Neural cell (in vitro differentiated cells): ENCODE measurements at regions not wholly inside any gene's neighbourhood (a gene's known extent, or its start where the extent isn't known, plus 50 kb on each side); places are given as distances from the start of the nearest gene placed in this dataset.

Experiments used
- H2AFZ ChIP-seq: fragments of 200-600, 300-800 bp; sonication (generic), shearing (Covaris generic); 2 replicates; pipeline ENCODE4 v1.6.0; 2014; ENCODE audit warnings: low read depth, mild to moderate bottlenecking, antibody characterized with exemption, low read length, moderate library complexity
- H3F3A ChIP-seq: fragments of 200-600 bp; shearing (Covaris generic); 2 replicates; pipeline ENCODE4 v1.6.1; 2016; ENCODE audit warnings: mild to moderate bottlenecking, moderate library complexity, mixed read lengths, antibody characterized with exemption, low read length; ENCODE audit not compliant: insufficient read depth, poor library complexity, severe bottlenecking
- H3K27ac ChIP-seq: fragments of 200-600, 300-800 bp; sonication (generic), shearing (Covaris generic); 2 replicates; pipeline ENCODE4 v1.5.1; 2014; ENCODE audit warnings: mild to moderate bottlenecking, low read length, moderate library complexity
- H3K27me3 ChIP-seq: fragments of 300-800, 200-600 bp; sonication (generic), shearing (Covaris generic); 2 replicates; pipeline ENCODE4 v1.6.0; 2014; ENCODE audit warnings: mild to moderate bottlenecking, low read depth, low read length, moderate library complexity; ENCODE audit not compliant: insufficient read depth
- H3K36me3 ChIP-seq: fragments of 300-800, 200-600 bp; sonication (generic), shearing (Covaris generic); 2 replicates; pipeline ENCODE4 v1.5.1; 2014; ENCODE audit warnings: mild to moderate bottlenecking, antibody characterized with exemption, low read length, moderate library complexity; ENCODE audit not compliant: insufficient read depth
- H3K4me2 ChIP-seq: fragments of 300-800, 200-600 bp; sonication (generic), shearing (Covaris generic); 2 replicates; pipeline ENCODE4 v1.6.0; 2014; ENCODE audit warnings: mild to moderate bottlenecking, low read length
- H3K4me3 ChIP-seq: fragments of 300-800, 200-600 bp; sonication (generic), shearing (Covaris generic); 2 replicates; pipeline ENCODE4 v1.5.1; 2014; ENCODE audit warnings: mild to moderate bottlenecking, low read length, moderate library complexity
- H3K79me2 ChIP-seq: fragments of 200-600 bp; shearing (Covaris generic); replicated peaks from 2 replicates; pipeline ENCODE4 v1.6.0; 2014; ENCODE audit warnings: mild to moderate bottlenecking, low read length, moderate library complexity; ENCODE audit not compliant: insufficient read depth
- H3K9ac ChIP-seq: fragments of 300-800, 200-600 bp; sonication (generic), shearing (Covaris generic); 2 replicates; pipeline ENCODE4 v1.6.1; 2016; ENCODE audit warnings: mild to moderate bottlenecking, low read length, mixed read lengths
- H3K9me2 ChIP-seq: fragments of 200-600 bp; shearing (Covaris generic); 2 replicates; pipeline ENCODE4 v1.6.1; 2016; ENCODE audit warnings: mild to moderate bottlenecking, low read length, mixed read lengths; ENCODE audit not compliant: insufficient read depth
- H3K9me3 ChIP-seq: fragments of 200-600, 300-800 bp; sonication (generic), shearing (Covaris generic); 2 replicates; pipeline ENCODE4 v1.6.1; 2016; ENCODE audit warnings: mild to moderate bottlenecking, mixed run types, low read length, moderate library complexity, mixed read lengths
- H4K20me1 ChIP-seq: fragments of 200-600 bp; shearing (Covaris generic); 2 replicates; pipeline ENCODE4 v1.6.1; 2016; ENCODE audit warnings: mild to moderate bottlenecking, mixed run types; ENCODE audit not compliant: insufficient read depth
- EP300 ChIP-seq: fragments of 450-650 bp; conservative IDR thresholded peaks from 2 replicates; pipeline ENCODE4 v1.6.1; 2014; ENCODE audit warnings: antibody characterized with exemption, mild to moderate bottlenecking, moderate library complexity; ENCODE audit not compliant: poor library complexity, severe bottlenecking
- EZH2 ChIP-seq: fragments of 200-600, 300-800 bp; shearing (Covaris generic), sonication (generic); IDR thresholded peaks from 2 replicates; pipeline ENCODE4 v1.6.1; 2014; ENCODE audit warnings: antibody characterized with exemption, low read length, borderline replicate concordance, mild to moderate bottlenecking; ENCODE audit not compliant: insufficient read depth, poor library complexity, severe bottlenecking
- MXI1 ChIP-seq: fragments of 450-650 bp; conservative IDR thresholded peaks from 2 replicates; pipeline ENCODE4 v1.6.1; 2014; ENCODE audit warnings: antibody characterized with exemption, mild to moderate bottlenecking; ENCODE audit not compliant: poor library complexity, severe bottlenecking
- POLR2AphosphoS5 ChIP-seq: IDR thresholded peaks from 2 replicates; pipeline ENCODE4 v1.6.1; 2012
- RAD21 ChIP-seq: fragments of 450-650 bp; conservative IDR thresholded peaks from 2 replicates; pipeline ENCODE4 v1.6.1; 2014; ENCODE audit warnings: antibody characterized with exemption, mild to moderate bottlenecking, moderate library complexity
- SMC3 ChIP-seq: fragments of 450-650 bp; conservative IDR thresholded peaks from 2 replicates; pipeline ENCODE4 v1.6.1; 2014; ENCODE audit warnings: antibody characterized with exemption, mild to moderate bottlenecking, moderate library complexity; ENCODE audit not compliant: poor library complexity
- TAF1 ChIP-seq: IDR thresholded peaks from 2 replicates; pipeline ENCODE4 v1.6.1; 2012; ENCODE audit warnings: low read depth
- TF ChIP-seq, protein P1 (sequence below): fragments of 450-650 bp; IDR thresholded peaks from 2 replicates; pipeline ENCODE4 v1.5.1; 2014; ENCODE audit warnings: antibody characterized with exemption, mild to moderate bottlenecking, moderate library complexity; ENCODE audit not compliant: poor library complexity, severe bottlenecking
- TF ChIP-seq, protein P2 (sequence below): IDR thresholded peaks from 2 replicates; pipeline ENCODE4 v1.6.1; 2012; ENCODE audit warnings: borderline replicate concordance

- no peak overlapping the region for H3K9ac ChIP-seq
- no peaks in the 10 kb centered on the region for H3K36me3 ChIP-seq
Observed at GRCh38 chr14:32265584-32265983, 62.5 kb upstream of the RNU6-8 start.

DNA sequence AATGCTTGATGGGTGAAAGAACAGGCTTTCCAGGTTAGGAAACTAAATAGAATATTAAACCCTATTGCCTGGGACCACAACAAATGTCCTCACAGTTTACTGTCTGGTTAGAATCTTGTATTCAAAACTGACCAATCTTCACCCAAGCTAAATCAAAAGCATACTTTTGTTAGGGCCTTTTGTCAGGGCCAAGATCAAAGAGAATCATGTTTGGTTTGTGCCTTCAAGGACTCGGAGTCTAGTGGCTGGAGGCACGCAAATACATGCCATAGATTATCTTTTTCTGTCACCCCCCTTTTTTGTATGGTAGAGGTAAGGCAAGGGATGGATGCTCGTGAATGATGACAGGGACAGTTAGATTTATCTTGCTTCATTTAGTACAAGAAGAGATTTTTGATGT lies 51.1 kb upstream of the AKAP6 start:
- Histone ChIP-seq H3F3A (no peaks in the 10 kb centered on the region), H4K20me1 (no peaks in the 10 kb centered on the region), H3K27me3 (no peaks in the 10 kb centered on the region), H3K79me2 (no peaks in the 10 kb centered on the region), H3K27ac (no peak overlapping the region), H2AFZ (no peak overlapping the region), H3K9me3 (no peaks in the 10 kb centered on the region), H3K9ac (no peak overlapping the region), H3K9me2 (no peaks in the 10 kb centered on the region), H3K36me3 (no peaks in the 10 kb centered on the region), H3K4me2 (no peak overlapping the region), H3K4me3 (no peak overlapping the region)
- TF ChIP-seq TAF1 (no peak), MXI1 (no peak), SMC3 (no peak), RAD21 (no peak), EZH2 (no peak), EP300 (no peak), POLR2AphosphoS5 (no peak)
- TF ChIP-seq, protein P1, sequence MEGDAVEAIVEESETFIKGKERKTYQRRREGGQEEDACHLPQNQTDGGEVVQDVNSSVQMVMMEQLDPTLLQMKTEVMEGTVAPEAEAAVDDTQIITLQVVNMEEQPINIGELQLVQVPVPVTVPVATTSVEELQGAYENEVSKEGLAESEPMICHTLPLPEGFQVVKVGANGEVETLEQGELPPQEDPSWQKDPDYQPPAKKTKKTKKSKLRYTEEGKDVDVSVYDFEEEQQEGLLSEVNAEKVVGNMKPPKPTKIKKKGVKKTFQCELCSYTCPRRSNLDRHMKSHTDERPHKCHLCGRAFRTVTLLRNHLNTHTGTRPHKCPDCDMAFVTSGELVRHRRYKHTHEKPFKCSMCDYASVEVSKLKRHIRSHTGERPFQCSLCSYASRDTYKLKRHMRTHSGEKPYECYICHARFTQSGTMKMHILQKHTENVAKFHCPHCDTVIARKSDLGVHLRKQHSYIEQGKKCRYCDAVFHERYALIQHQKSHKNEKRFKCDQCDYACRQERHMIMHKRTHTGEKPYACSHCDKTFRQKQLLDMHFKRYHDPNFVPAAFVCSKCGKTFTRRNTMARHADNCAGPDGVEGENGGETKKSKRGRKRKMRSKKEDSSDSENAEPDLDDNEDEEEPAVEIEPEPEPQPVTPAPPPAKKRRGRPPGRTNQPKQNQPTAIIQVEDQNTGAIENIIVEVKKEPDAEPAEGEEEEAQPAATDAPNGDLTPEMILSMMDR = no peak
- TF ChIP-seq, protein P2, sequence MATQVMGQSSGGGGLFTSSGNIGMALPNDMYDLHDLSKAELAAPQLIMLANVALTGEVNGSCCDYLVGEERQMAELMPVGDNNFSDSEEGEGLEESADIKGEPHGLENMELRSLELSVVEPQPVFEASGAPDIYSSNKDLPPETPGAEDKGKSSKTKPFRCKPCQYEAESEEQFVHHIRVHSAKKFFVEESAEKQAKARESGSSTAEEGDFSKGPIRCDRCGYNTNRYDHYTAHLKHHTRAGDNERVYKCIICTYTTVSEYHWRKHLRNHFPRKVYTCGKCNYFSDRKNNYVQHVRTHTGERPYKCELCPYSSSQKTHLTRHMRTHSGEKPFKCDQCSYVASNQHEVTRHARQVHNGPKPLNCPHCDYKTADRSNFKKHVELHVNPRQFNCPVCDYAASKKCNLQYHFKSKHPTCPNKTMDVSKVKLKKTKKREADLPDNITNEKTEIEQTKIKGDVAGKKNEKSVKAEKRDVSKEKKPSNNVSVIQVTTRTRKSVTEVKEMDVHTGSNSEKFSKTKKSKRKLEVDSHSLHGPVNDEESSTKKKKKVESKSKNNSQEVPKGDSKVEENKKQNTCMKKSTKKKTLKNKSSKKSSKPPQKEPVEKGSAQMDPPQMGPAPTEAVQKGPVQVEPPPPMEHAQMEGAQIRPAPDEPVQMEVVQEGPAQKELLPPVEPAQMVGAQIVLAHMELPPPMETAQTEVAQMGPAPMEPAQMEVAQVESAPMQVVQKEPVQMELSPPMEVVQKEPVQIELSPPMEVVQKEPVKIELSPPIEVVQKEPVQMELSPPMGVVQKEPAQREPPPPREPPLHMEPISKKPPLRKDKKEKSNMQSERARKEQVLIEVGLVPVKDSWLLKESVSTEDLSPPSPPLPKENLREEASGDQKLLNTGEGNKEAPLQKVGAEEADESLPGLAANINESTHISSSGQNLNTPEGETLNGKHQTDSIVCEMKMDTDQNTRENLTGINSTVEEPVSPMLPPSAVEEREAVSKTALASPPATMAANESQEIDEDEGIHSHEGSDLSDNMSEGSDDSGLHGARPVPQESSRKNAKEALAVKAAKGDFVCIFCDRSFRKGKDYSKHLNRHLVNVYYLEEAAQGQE = no peak

More at GRCh38 chr14:32265584-32265983, 62.5 kb upstream of the RNU6-8 start:
- H3K27ac ChIP-seq = no peak overlapping the region
- no peak overlapping the region for H2AFZ ChIP-seq
- no peaks in the 10 kb centered on the region for H3K9me2 ChIP-seq
- H3K4me2 ChIP-seq = no peak overlapping the region
- no peaks in the 10 kb centered on the region for H3K79me2 ChIP-seq
- no peak overlapping the region for H3K4me3 ChIP-seq
- no peaks in the 10 kb centered on the region for H3F3A ChIP-seq
- TF ChIP-seq EP300 (no peak), MXI1 (no peak), SMC3 (no peak), EZH2 (no peak), POLR2AphosphoS5 (no peak), RAD21 (no peak), TAF1 (no peak)
- TF ChIP-seq, protein P2 = no peak
- TF ChIP-seq, protein P1 = no peak
- H3K27me3 ChIP-seq = no peaks in the 10 kb centered on the region
- H3K9me3 ChIP-seq = peaks cover 6% of the 10 kb centered on the region
- no peaks in the 10 kb centered on the region for H4K20me1 ChIP-seq
